ENCODE measurements at regions not wholly inside any gene's neighbourhood (a gene's known extent, or its start where the extent isn't known, plus 50 kb on each side); places are given as distances from the start of the nearest gene placed in this dataset.

DNA sequence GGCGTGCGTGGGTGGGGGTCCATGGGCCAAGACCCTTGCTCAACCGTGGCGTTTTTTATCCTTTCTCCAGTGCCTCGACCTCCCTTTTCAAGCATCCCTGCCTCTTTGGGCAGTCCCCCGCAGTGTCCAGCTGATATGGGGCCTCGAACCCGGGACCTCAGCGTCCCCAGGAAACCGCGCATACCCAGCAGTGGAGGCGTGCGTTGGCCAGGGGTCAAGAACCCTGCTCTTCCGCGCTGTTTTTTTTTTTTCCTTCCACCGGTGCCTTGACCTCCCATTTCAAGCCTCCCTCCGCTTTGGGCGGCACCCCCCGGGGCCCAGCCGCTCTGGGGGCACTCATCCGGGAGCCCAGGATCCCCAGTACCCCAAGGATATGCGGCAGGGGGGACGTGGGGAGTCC, 325.8 kb downstream of the ALG10 start:
- in situ Hi-C loops (cut with HindIII; ENCODE audit: low sequenced_read_pairs): no loop called here
- no peak overlapping the region for H3K4me3 ChIP-seq (ENCODE audit: low read depth, low read length)

GRCh38 chr12:34348836-34349672, 326.8 kb downstream of the ALG10 start:
- TF ChIP-seq, protein P1, sequence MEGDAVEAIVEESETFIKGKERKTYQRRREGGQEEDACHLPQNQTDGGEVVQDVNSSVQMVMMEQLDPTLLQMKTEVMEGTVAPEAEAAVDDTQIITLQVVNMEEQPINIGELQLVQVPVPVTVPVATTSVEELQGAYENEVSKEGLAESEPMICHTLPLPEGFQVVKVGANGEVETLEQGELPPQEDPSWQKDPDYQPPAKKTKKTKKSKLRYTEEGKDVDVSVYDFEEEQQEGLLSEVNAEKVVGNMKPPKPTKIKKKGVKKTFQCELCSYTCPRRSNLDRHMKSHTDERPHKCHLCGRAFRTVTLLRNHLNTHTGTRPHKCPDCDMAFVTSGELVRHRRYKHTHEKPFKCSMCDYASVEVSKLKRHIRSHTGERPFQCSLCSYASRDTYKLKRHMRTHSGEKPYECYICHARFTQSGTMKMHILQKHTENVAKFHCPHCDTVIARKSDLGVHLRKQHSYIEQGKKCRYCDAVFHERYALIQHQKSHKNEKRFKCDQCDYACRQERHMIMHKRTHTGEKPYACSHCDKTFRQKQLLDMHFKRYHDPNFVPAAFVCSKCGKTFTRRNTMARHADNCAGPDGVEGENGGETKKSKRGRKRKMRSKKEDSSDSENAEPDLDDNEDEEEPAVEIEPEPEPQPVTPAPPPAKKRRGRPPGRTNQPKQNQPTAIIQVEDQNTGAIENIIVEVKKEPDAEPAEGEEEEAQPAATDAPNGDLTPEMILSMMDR (IDR thresholded peaks at IDR 0.05; ENCODE audit: low read depth, low read length): no peak
- in situ Hi-C loops (cut with HindIII; ENCODE audit: low sequenced_read_pairs): no loop called here
- no peak for DNase-seq (ENCODE audit: low read depth, low spot score)
- H3K4me3 ChIP-seq (ENCODE audit: low read depth, low read length): no peak overlapping the region

More for the DNA sequence above, 325.8 kb downstream of the ALG10 start:
- TF ChIP-seq, protein P1 (IDR thresholded peaks at IDR 0.05; ENCODE audit: low read depth, low read length): no peak
- DNase-seq (ENCODE audit: low read depth, low spot score): no peak

DNA sequence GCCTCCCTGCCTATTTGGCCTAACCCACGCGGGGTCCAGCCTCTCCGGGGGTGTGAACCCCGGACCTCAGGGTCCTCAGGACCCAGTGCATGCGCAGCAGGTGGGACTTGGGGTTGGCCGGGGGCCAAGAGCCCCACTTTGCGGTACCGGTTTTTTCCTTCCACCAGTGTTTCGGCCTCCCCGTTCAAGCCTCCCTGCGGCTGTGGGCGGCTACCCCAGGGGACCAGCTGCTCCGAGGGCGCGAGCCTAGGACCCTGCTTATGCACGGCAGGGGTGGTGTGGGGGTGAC, 327.3 kb downstream of the ALG10 start:
- H3K4me3 ChIP-seq (ENCODE audit: low read depth, low read length): no peak overlapping the region
- in situ Hi-C loops (cut with HindIII; ENCODE audit: low sequenced_read_pairs): no loop called here
- DNase-seq (ENCODE audit: low read depth, low spot score): no peak
- TF ChIP-seq, protein P1 (IDR thresholded peaks at IDR 0.05; ENCODE audit: low read depth, low read length): no peak

DNA sequence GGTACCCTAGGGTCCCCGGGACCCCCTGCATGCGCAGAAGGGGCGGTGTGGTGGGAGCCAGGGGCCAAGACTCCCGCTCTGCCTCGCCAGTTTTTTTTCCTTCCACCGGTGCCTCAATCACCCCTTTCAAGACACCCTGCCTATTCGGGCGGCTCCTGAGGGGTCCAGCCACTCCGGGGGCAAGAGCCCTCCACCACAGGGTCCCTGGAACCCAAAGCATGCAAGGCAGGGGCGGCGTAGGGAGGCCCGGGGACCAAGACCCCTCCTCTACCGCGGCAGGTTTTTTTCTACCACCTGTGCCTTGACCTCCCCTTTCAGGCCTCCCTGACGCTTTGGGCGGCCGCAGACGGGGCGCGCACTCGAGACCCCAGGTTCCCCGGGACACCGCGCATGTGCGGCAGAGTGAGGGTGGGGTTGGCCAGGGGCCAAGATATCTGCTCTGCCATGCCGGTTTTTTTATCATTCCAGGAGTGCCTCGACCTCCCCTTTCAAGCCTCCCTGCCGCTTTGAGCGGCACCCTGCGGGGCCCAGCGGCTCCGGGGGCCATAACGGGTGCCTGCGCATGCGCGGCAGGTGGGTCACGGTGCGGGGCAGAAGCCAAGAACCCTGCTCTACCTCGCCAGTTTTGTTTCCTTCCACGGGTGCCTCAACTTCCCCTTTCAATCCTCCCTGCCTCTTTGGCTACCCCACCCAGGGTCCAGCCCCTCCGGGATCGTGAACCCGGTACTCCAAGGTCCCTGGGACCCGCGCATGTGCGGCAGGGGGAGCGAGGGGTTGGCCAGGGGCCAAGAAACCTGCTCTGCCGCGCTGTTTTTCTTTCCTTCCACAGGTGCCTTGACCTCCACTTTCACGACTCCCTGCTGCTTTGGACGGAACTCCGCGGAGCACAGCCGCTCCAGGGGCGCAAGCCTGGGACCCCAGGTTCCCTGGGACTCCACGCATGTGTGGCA, 328.1 kb downstream of the ALG10 start:
- DNase-seq (ENCODE audit: low read depth, low spot score): no peak
- TF ChIP-seq, protein P1 (IDR thresholded peaks at IDR 0.05; ENCODE audit: low read depth, low read length): no peak
- in situ Hi-C loops (cut with HindIII; ENCODE audit: low sequenced_read_pairs): no loop called here
- H3K4me3 ChIP-seq (ENCODE audit: low read depth, low read length): no peak overlapping the region

- no peak overlapping the region for H3K4me3 ChIP-seq (ENCODE audit: low read depth, low read length)
- TF ChIP-seq, protein P1 (IDR thresholded peaks at IDR 0.05; ENCODE audit: low read depth, low read length): no peak
- in situ Hi-C loops (cut with HindIII; ENCODE audit: low sequenced_read_pairs): no loop called here
- no peak for DNase-seq (ENCODE audit: low read depth, low spot score)
Measured at GRCh38 chr12:34352098-34352497, 329.8 kb downstream of the ALG10 start.

- in situ Hi-C loops (cut with HindIII; ENCODE audit: low sequenced_read_pairs): no loop called here
- no peak overlapping the region for H3K4me3 ChIP-seq (ENCODE audit: low read depth, low read length)
- DNase-seq (ENCODE audit: low read depth, low spot score): no peak
- TF ChIP-seq, protein P1 (IDR thresholded peaks at IDR 0.05; ENCODE audit: low read depth, low read length): no peak
Measured at GRCh38 chr12:34354239-34355200, 332.2 kb downstream of the ALG10 start.

All from astrocyte of the spinal cord (primary cell).